SU-DHL-6 (cell line): ENCODE measurements at regions not wholly inside any gene's neighbourhood (a gene's known extent, or its start where the extent isn't known, plus 50 kb on each side); places are given as distances from the start of the nearest gene placed in this dataset.

Experiments
- EZH2phosphoT487 ChIP-seq: fragments of 200-600 bp; sonication (generic), shearing (Covaris generic); conservative IDR thresholded peaks from 2 replicates; pipeline ENCODE4 v1.6.1; 2018; ENCODE audit warnings: mild to moderate bottlenecking, antibody characterized with exemption, low read length, moderate library complexity, mixed read lengths
- TF ChIP-seq, protein P1 (sequence below): fragments of 200-600 bp; sonication (generic); IDR thresholded peaks from one replicate; pipeline ENCODE4 v1.5.1; 2017; ENCODE audit warnings: antibody characterized with exemption, mild to moderate bottlenecking, low read length, moderate library complexity; ENCODE audit not compliant: insufficient read depth, poor library complexity, severe bottlenecking

DNA sequence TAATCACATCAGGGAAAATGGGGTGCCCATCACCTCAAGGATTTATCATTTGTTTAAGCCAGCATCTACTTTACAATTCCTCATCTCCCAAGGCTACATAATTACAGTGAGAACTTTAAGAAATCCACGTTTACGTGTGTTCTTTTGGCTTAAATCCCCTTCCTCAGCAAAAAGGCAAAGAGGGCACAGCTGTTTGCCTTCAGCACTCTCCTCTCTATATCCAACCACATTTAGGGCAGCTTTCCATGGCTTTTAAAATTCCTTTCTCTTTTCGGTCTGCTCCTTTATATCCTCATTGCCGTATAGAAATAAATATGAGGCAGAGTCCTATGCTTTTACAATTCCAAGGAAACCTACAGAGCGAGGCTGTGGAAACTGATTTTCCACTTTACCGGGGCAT lies 175.9 kb downstream of the EMP1 start:
- TF ChIP-seq, protein P1, sequence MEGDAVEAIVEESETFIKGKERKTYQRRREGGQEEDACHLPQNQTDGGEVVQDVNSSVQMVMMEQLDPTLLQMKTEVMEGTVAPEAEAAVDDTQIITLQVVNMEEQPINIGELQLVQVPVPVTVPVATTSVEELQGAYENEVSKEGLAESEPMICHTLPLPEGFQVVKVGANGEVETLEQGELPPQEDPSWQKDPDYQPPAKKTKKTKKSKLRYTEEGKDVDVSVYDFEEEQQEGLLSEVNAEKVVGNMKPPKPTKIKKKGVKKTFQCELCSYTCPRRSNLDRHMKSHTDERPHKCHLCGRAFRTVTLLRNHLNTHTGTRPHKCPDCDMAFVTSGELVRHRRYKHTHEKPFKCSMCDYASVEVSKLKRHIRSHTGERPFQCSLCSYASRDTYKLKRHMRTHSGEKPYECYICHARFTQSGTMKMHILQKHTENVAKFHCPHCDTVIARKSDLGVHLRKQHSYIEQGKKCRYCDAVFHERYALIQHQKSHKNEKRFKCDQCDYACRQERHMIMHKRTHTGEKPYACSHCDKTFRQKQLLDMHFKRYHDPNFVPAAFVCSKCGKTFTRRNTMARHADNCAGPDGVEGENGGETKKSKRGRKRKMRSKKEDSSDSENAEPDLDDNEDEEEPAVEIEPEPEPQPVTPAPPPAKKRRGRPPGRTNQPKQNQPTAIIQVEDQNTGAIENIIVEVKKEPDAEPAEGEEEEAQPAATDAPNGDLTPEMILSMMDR, result no peak
- TF ChIP-seq EZH2phosphoT487, result no peak
